Tibial nerve (tissue), 4 donors: ENCODE measurements at regions not wholly inside any gene's neighbourhood (a gene's known extent, or its start where the extent isn't known, plus 50 kb on each side); places are given as distances from the start of the nearest gene placed in this dataset.

ENCODE experiments used
- EP300 ChIP-seq, 2 donors: sonication (generic); formaldehyde crosslinking; IDR thresholded peaks; one replicate each; pipeline ENCODE4 v1.6.1; 2017; ENCODE audit warnings: antibody characterized with exemption in 2 of 2, mild to moderate bottlenecking in 1 of 2
- POLR2A ChIP-seq, 2 donors: fragments of 450-650 bp; IDR thresholded peaks; one replicate each; pipeline ENCODE4 v1.6.1; 2017; ENCODE audit warnings: antibody characterized with exemption in 2 of 2, mild to moderate bottlenecking in 2 of 2, moderate library complexity in 2 of 2
- TF ChIP-seq, protein P1 (sequence below), 5 experiments: fragments of 200-600 bp in 3 of 5; fragments of 450-650 bp in 2 of 5; sonication (generic) in 3 of 5; IDR thresholded peaks; one replicate each; pipeline ENCODE4 v1.5.1; 2016 to 2019; ENCODE audit warnings: antibody characterized with exemption in 5 of 5, mild to moderate bottlenecking in 3 of 5, moderate library complexity in 2 of 5

GRCh38 chr4:174099712-174100111 lies 183.8 kb downstream of the FBXO8 start:
- TF ChIP-seq, protein P1, sequence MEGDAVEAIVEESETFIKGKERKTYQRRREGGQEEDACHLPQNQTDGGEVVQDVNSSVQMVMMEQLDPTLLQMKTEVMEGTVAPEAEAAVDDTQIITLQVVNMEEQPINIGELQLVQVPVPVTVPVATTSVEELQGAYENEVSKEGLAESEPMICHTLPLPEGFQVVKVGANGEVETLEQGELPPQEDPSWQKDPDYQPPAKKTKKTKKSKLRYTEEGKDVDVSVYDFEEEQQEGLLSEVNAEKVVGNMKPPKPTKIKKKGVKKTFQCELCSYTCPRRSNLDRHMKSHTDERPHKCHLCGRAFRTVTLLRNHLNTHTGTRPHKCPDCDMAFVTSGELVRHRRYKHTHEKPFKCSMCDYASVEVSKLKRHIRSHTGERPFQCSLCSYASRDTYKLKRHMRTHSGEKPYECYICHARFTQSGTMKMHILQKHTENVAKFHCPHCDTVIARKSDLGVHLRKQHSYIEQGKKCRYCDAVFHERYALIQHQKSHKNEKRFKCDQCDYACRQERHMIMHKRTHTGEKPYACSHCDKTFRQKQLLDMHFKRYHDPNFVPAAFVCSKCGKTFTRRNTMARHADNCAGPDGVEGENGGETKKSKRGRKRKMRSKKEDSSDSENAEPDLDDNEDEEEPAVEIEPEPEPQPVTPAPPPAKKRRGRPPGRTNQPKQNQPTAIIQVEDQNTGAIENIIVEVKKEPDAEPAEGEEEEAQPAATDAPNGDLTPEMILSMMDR (IDR thresholded peaks at IDR 0.05) = no peak
- TF ChIP-seq EP300 (IDR thresholded peaks at IDR 0.05) (no peak), POLR2A (IDR thresholded peaks at IDR 0.05) (no peak)
